ENCODE measurements at regions not wholly inside any gene's neighbourhood (a gene's known extent, or its start where the extent isn't known, plus 50 kb on each side); places are given as distances from the start of the nearest gene placed in this dataset.

- Histone ChIP-seq H3K27ac (ENCODE audit: low read length) (no peak overlapping the region), H3K4me3 (ENCODE audit: low read length) (no peak overlapping the region), H3K4me1 (ENCODE audit: control insufficient read depth, insufficient read depth, low read length) (no peaks in the 10 kb centered on the region), H3K27me3 (ENCODE audit: control insufficient read depth, insufficient read depth, low read length) (no peaks in the 10 kb centered on the region), H3K9me3 (ENCODE audit: control insufficient read depth, low read depth, low read length) (peaks cover 2% of the 10 kb centered on the region), H3K36me3 (ENCODE audit: control insufficient read depth, insufficient read depth, low read length) (no peaks in the 10 kb centered on the region)
- 100% methylated on average over 1 of the region's 6 CpGs for WGBS (ENCODE audit: insufficient coverage, low lambda C conversion rate)
- DNase-seq = no peak
Observed at GRCh38 chr14:99098199-99098598, 173.8 kb downstream of the BCL11B start.

GRCh38 chr14:99099051-99099787, 172.8 kb downstream of the BCL11B start:
- peaks cover 2% of the 10 kb centered on the region for H3K9me3 ChIP-seq (ENCODE audit: control insufficient read depth, low read depth, low read length)
- H3K4me3 ChIP-seq (ENCODE audit: low read length) = no peak overlapping the region
- H3K36me3 ChIP-seq (ENCODE audit: control insufficient read depth, insufficient read depth, low read length) = no peaks in the 10 kb centered on the region
- no peaks in the 10 kb centered on the region for H3K27me3 ChIP-seq (ENCODE audit: control insufficient read depth, insufficient read depth, low read length)
- DNase-seq = no peak
- H3K4me1 ChIP-seq (ENCODE audit: control insufficient read depth, insufficient read depth, low read length) = no peaks in the 10 kb centered on the region
- WGBS (ENCODE audit: insufficient coverage, low lambda C conversion rate) = no CpG with 5 or more reads among the region's 16 CpGs
- H3K27ac ChIP-seq (ENCODE audit: low read length) = no peak overlapping the region

- no peaks in the 10 kb centered on the region for H3K9me3 ChIP-seq (ENCODE audit: control insufficient read depth, low read depth, low read length)
- H3K36me3 ChIP-seq (ENCODE audit: control insufficient read depth, insufficient read depth, low read length) = no peaks in the 10 kb centered on the region
- H3K27me3 ChIP-seq (ENCODE audit: control insufficient read depth, insufficient read depth, low read length) = no peaks in the 10 kb centered on the region
- H3K4me1 ChIP-seq (ENCODE audit: control insufficient read depth, insufficient read depth, low read length) = no peaks in the 10 kb centered on the region
- H3K4me3 ChIP-seq (ENCODE audit: low read length) = no peak overlapping the region
- DNase-seq = no peak
- no CpG with 5 or more reads among the region's 10 CpGs for WGBS (ENCODE audit: insufficient coverage, low lambda C conversion rate)
- no peak overlapping the region for H3K27ac ChIP-seq (ENCODE audit: low read length)
Observed at GRCh38 chr14:99100497-99101270, 171.3 kb downstream of the BCL11B start.

GRCh38 chr14:99101855-99102461, 170.0 kb downstream of the BCL11B start:
- H3K27me3 ChIP-seq (ENCODE audit: control insufficient read depth, insufficient read depth, low read length) = no peaks in the 10 kb centered on the region
- no peak overlapping the region for H3K4me3 ChIP-seq (ENCODE audit: low read length)
- no peak for DNase-seq
- 67% methylated on average over 1 of the region's 6 CpGs for WGBS (ENCODE audit: insufficient coverage, low lambda C conversion rate)
- no peaks in the 10 kb centered on the region for H3K9me3 ChIP-seq (ENCODE audit: control insufficient read depth, low read depth, low read length)
- no peaks in the 10 kb centered on the region for H3K4me1 ChIP-seq (ENCODE audit: control insufficient read depth, insufficient read depth, low read length)
- H3K36me3 ChIP-seq (ENCODE audit: control insufficient read depth, insufficient read depth, low read length) = no peaks in the 10 kb centered on the region
- no peak overlapping the region for H3K27ac ChIP-seq (ENCODE audit: low read length)

- no peak for DNase-seq
- Histone ChIP-seq H3K36me3 (ENCODE audit: control insufficient read depth, insufficient read depth, low read length) (no peaks in the 10 kb centered on the region), H3K27ac (ENCODE audit: low read length) (no peak overlapping the region), H3K4me1 (ENCODE audit: control insufficient read depth, insufficient read depth, low read length) (no peaks in the 10 kb centered on the region), H3K9me3 (ENCODE audit: control insufficient read depth, low read depth, low read length) (peaks cover 3% of the 10 kb centered on the region), H3K4me3 (ENCODE audit: low read length) (no peak overlapping the region), H3K27me3 (ENCODE audit: control insufficient read depth, insufficient read depth, low read length) (peaks cover 51% of the 10 kb centered on the region)
- WGBS (ENCODE audit: insufficient coverage, low lambda C conversion rate) = no CpG with 5 or more reads among the region's 9 CpGs
Observed at GRCh38 chr14:99116741-99117295, 155.2 kb downstream of the BCL11B start.

GRCh38 chr14:99117671-99118045, 154.3 kb downstream of the BCL11B start:
- Histone ChIP-seq H3K4me1 (ENCODE audit: control insufficient read depth, insufficient read depth, low read length) (no peaks in the 10 kb centered on the region), H3K4me3 (ENCODE audit: low read length) (no peak overlapping the region), H3K27ac (ENCODE audit: low read length) (no peak overlapping the region), H3K27me3 (ENCODE audit: control insufficient read depth, insufficient read depth, low read length) (peaks cover 51% of the 10 kb centered on the region), H3K36me3 (ENCODE audit: control insufficient read depth, insufficient read depth, low read length) (no peaks in the 10 kb centered on the region), H3K9me3 (ENCODE audit: control insufficient read depth, low read depth, low read length) (peaks cover 3% of the 10 kb centered on the region)
- no CpG with 5 or more reads among the region's 11 CpGs for WGBS (ENCODE audit: insufficient coverage, low lambda C conversion rate)
- DNase-seq = no peak

GRCh38 chr14:99118046-99118721, 153.8 kb downstream of the BCL11B start:
- DNase-seq = no peak
- Histone ChIP-seq H3K27me3 (ENCODE audit: control insufficient read depth, insufficient read depth, low read length) (peaks cover 51% of the 10 kb centered on the region), H3K9me3 (ENCODE audit: control insufficient read depth, low read depth, low read length) (peaks cover 3% of the 10 kb centered on the region), H3K4me3 (ENCODE audit: low read length) (no peak overlapping the region), H3K36me3 (ENCODE audit: control insufficient read depth, insufficient read depth, low read length) (no peaks in the 10 kb centered on the region), H3K27ac (ENCODE audit: low read length) (no peak overlapping the region), H3K4me1 (ENCODE audit: control insufficient read depth, insufficient read depth, low read length) (no peaks in the 10 kb centered on the region)
- no CpG with 5 or more reads among the region's 53 CpGs for WGBS (ENCODE audit: insufficient coverage, low lambda C conversion rate)

- H3K27me3 ChIP-seq (ENCODE audit: control insufficient read depth, insufficient read depth, low read length) = peaks cover 51% of the 10 kb centered on the region
- H3K36me3 ChIP-seq (ENCODE audit: control insufficient read depth, insufficient read depth, low read length) = no peaks in the 10 kb centered on the region
- H3K4me3 ChIP-seq (ENCODE audit: low read length) = no peak overlapping the region
- no peaks in the 10 kb centered on the region for H3K4me1 ChIP-seq (ENCODE audit: control insufficient read depth, insufficient read depth, low read length)
- H3K9me3 ChIP-seq (ENCODE audit: control insufficient read depth, low read depth, low read length) = peaks cover 3% of the 10 kb centered on the region
- H3K27ac ChIP-seq (ENCODE audit: low read length) = no peak overlapping the region
- DNase-seq = no peak
- WGBS (ENCODE audit: insufficient coverage, low lambda C conversion rate) = no CpG with 5 or more reads among the region's 13 CpGs
Observed at GRCh38 chr14:99118946-99119345, 153.1 kb downstream of the BCL11B start.
